ENCODE measurements at regions not wholly inside any gene's neighbourhood (a gene's known extent, or its start where the extent isn't known, plus 50 kb on each side); places are given as distances from the start of the nearest gene placed in this dataset.

DNA sequence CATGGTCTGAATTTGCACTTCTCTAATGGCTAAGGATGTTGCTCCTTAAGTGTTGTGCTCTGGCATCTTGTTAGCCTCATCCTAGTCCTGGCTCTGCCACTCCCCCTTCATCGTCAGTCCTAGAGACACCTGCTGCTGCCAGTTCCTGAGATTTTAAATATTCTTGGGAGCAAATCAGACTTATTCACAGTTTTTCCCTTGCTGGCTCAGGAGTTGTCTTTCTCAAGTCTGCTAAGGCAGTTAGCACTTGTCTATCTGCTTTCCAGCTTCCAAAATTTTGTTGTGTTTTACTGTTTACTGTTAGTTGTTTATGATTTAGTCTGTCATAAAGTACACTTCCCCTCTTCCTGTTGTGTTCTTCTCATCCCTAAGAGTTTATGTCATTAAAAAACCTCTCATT lies 201.0 kb downstream of the KIF26A start:
- Histone ChIP-seq H3K4me3 (replicated peaks in 1 of 4; ENCODE audit: control extremely low read depth in 1 of 4, insufficient read depth in 1 of 4, low read depth in 3 of 4, low read length in 4 of 4) (no peak overlapping the region), H3K4me1 (ENCODE audit: control insufficient read depth, extremely low read depth, insufficient read depth, low read length) (no peaks in the 10 kb centered on the region), H3K9me3 (ENCODE audit: control insufficient read depth, insufficient read depth, low read depth, low read length) (no peaks in the 10 kb centered on the region), H3K27ac (ENCODE audit: insufficient read depth, low read length) (no peak overlapping the region), H3K79me2 (ENCODE audit: control insufficient read depth, insufficient read depth, low read length) (no peaks in the 10 kb centered on the region), H3K9ac (ENCODE audit: insufficient read depth, low read length) (no peak overlapping the region), H3K36me3 (ENCODE audit: control insufficient read depth, insufficient read depth, low read length) (no peaks in the 10 kb centered on the region), H3K4me2 (ENCODE audit: extremely low read depth, insufficient read depth, low read length) (no peak overlapping the region), H4K20me1 (ENCODE audit: control insufficient read depth, extremely low read depth, insufficient read depth, low read length) (no peaks in the 10 kb centered on the region), H3K27me3 (ENCODE audit: control insufficient read depth, insufficient read depth, low read length) (no peaks in the 10 kb centered on the region), H2AFZ (ENCODE audit: low read length) (no peak overlapping the region)
- TF ChIP-seq, protein P1, sequence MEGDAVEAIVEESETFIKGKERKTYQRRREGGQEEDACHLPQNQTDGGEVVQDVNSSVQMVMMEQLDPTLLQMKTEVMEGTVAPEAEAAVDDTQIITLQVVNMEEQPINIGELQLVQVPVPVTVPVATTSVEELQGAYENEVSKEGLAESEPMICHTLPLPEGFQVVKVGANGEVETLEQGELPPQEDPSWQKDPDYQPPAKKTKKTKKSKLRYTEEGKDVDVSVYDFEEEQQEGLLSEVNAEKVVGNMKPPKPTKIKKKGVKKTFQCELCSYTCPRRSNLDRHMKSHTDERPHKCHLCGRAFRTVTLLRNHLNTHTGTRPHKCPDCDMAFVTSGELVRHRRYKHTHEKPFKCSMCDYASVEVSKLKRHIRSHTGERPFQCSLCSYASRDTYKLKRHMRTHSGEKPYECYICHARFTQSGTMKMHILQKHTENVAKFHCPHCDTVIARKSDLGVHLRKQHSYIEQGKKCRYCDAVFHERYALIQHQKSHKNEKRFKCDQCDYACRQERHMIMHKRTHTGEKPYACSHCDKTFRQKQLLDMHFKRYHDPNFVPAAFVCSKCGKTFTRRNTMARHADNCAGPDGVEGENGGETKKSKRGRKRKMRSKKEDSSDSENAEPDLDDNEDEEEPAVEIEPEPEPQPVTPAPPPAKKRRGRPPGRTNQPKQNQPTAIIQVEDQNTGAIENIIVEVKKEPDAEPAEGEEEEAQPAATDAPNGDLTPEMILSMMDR (conservative IDR thresholded peaks at IDR 0.05 in 1 of 2, IDR thresholded peaks at IDR 0.05 in 1 of 2; ENCODE audit: low read depth in 1 of 2, low read length in 2 of 2), result no peak
- TF ChIP-seq EZH2 (IDR thresholded peaks at IDR 0.05; ENCODE audit: low read length, missing control alignments), result no peak
- DNase-seq (ENCODE audit: low read depth in 2 of 2), result no peak

DNA sequence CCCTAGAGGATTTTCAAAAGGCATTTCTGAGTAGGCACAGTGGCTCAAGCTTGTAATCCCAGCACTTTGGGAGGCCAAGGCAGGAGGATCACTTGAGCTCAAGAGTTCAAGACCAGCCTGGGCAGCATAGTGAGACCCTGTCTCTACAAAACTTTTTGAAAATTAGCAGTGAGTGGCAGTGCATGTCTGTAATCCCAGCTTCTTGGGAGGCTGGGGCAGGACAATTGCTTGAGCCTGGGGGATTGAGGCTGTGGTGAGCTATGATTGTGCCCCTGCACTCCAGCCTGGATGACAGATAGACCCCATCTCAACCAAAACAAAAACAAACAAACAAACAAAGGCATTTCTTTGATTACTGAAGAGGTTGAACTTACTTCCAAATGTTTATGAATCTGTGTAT lies 201.4 kb downstream of the KIF26A start:
- H3K27ac ChIP-seq (ENCODE audit: insufficient read depth, low read length), result no peak overlapping the region
- no peaks in the 10 kb centered on the region for H4K20me1 ChIP-seq (ENCODE audit: control insufficient read depth, extremely low read depth, insufficient read depth, low read length)
- no peak for TF ChIP-seq EZH2 (IDR thresholded peaks at IDR 0.05; ENCODE audit: low read length, missing control alignments)
- TF ChIP-seq, protein P1 (conservative IDR thresholded peaks at IDR 0.05 in 1 of 2, IDR thresholded peaks at IDR 0.05 in 1 of 2; ENCODE audit: low read depth in 1 of 2, low read length in 2 of 2), result no peak
- H3K9ac ChIP-seq (ENCODE audit: insufficient read depth, low read length), result no peak overlapping the region
- no peaks in the 10 kb centered on the region for H3K4me1 ChIP-seq (ENCODE audit: control insufficient read depth, extremely low read depth, insufficient read depth, low read length)
- no peak overlapping the region for H3K4me2 ChIP-seq (ENCODE audit: extremely low read depth, insufficient read depth, low read length)
- no peaks in the 10 kb centered on the region for H3K79me2 ChIP-seq (ENCODE audit: control insufficient read depth, insufficient read depth, low read length)
- H3K9me3 ChIP-seq (ENCODE audit: control insufficient read depth, insufficient read depth, low read depth, low read length), result no peaks in the 10 kb centered on the region
- no peak overlapping the region for H2AFZ ChIP-seq (ENCODE audit: low read length)
- H3K36me3 ChIP-seq (ENCODE audit: control insufficient read depth, insufficient read depth, low read length), result no peaks in the 10 kb centered on the region
- H3K27me3 ChIP-seq (ENCODE audit: control insufficient read depth, insufficient read depth, low read length), result no peaks in the 10 kb centered on the region
- DNase-seq (ENCODE audit: low read depth in 2 of 2), result no peak
- H3K4me3 ChIP-seq (replicated peaks in 1 of 4; ENCODE audit: control extremely low read depth in 1 of 4, insufficient read depth in 1 of 4, low read depth in 3 of 4, low read length in 4 of 4), result no peak overlapping the region

DNA sequence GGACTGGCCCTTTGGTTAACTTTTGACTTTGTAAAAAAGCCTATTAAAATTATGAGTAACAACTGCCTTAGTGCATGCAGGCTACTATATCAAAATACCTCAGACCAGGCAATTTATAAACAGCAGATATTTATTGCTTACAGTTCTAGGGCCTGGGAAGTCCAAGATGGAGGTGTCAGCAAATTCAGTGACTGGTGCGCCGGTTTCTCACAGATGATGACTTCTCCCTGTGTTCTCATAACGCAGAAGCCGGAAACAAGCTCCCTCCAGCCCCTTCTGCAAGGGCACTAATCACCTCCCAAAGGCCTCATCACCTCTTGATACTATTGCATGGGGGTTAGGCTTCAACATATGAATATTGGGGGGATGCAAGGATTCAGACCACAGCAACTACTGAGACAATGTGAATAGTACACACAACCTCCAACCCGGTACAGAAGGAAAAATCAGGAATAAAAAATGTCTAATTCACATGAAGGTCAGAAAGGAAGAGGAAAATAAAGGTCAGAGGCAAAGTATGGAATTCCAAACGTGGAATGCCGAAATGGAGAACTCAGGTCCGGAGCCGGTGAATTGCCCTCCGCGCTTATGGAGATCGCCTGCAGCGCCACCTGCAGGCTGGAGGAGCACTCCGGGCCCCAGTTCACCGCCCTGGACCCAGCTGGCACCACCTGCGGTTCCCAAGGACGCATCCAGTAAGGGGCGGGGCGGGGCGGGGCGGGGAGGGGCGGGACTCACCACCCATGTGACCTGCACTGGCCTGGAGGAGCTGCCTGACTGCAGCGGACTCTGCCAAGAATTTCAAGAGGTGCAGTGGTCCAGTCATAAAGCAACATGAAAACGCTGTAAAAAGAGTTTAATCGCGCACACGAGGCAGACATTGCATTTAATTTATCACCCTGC lies 203.4 kb downstream of the KIF26A start:
- no peaks in the 10 kb centered on the region for H4K20me1 ChIP-seq (ENCODE audit: control insufficient read depth, extremely low read depth, insufficient read depth, low read length)
- no peaks in the 10 kb centered on the region for H3K36me3 ChIP-seq (ENCODE audit: control insufficient read depth, insufficient read depth, low read length)
- H3K9ac ChIP-seq (ENCODE audit: insufficient read depth, low read length), result no peak overlapping the region
- no peak overlapping the region for H3K27ac ChIP-seq (ENCODE audit: insufficient read depth, low read length)
- no peak overlapping the region for H3K4me3 ChIP-seq (replicated peaks in 1 of 4; ENCODE audit: control extremely low read depth in 1 of 4, insufficient read depth in 1 of 4, low read depth in 3 of 4, low read length in 4 of 4)
- no peaks in the 10 kb centered on the region for H3K4me1 ChIP-seq (ENCODE audit: control insufficient read depth, extremely low read depth, insufficient read depth, low read length)
- no peak for DNase-seq (ENCODE audit: low read depth in 2 of 2)
- TF ChIP-seq EZH2 (IDR thresholded peaks at IDR 0.05; ENCODE audit: low read length, missing control alignments), result no peak
- TF ChIP-seq, protein P1 (conservative IDR thresholded peaks at IDR 0.05 in 1 of 2, IDR thresholded peaks at IDR 0.05 in 1 of 2; ENCODE audit: low read depth in 1 of 2, low read length in 2 of 2), result no peak
- no peak overlapping the region for H3K4me2 ChIP-seq (ENCODE audit: extremely low read depth, insufficient read depth, low read length)
- H3K27me3 ChIP-seq (ENCODE audit: control insufficient read depth, insufficient read depth, low read length), result no peaks in the 10 kb centered on the region
- H2AFZ ChIP-seq (ENCODE audit: low read length), result no peak overlapping the region
- H3K9me3 ChIP-seq (ENCODE audit: control insufficient read depth, insufficient read depth, low read depth, low read length), result no peaks in the 10 kb centered on the region
- no peaks in the 10 kb centered on the region for H3K79me2 ChIP-seq (ENCODE audit: control insufficient read depth, insufficient read depth, low read length)
